Large intestine (tissue), 3 donors: ENCODE measurements at regions not wholly inside any gene's neighbourhood (a gene's known extent, or its start where the extent isn't known, plus 50 kb on each side); places are given as distances from the start of the nearest gene placed in this dataset.

Source experiments
- DNase-seq, 2 donors: peaks; one replicate each; pipeline versions ENCODE4 v3.0.0 to v3.0.0-alpha.2; 2013
- H3K27ac ChIP-seq: one replicate; pipeline ENCODE4 v1.5.1; 2013; ENCODE audit warnings: low read length
- H3K27me3 ChIP-seq: 2 replicates; pipeline ENCODE4 v1.6.1; 2013; ENCODE audit warnings: low read length; ENCODE audit not compliant: control insufficient read depth, insufficient read depth
- H3K36me3 ChIP-seq: 2 replicates; pipeline ENCODE4 v1.6.1; 2013; ENCODE audit warnings: low read length; ENCODE audit not compliant: control insufficient read depth, insufficient read depth
- H3K4me1 ChIP-seq: one replicate; pipeline ENCODE4 v1.6.1; 2013; ENCODE audit warnings: low read length; ENCODE audit not compliant: control insufficient read depth, insufficient read depth
- H3K4me3 ChIP-seq: one replicate; pipeline ENCODE4 v1.5.1; 2013; ENCODE audit warnings: low read length
- H3K9me3 ChIP-seq: one replicate; pipeline ENCODE4 v1.6.1; 2013; ENCODE audit warnings: mild to moderate bottlenecking, low read depth, low read length, moderate library complexity; ENCODE audit not compliant: control insufficient read depth
- WGBS: methylation state at CpG from one replicate; pipeline ENCODE4 v1.1.5; 2013; ENCODE audit warnings: low lambda C conversion rate; ENCODE audit not compliant: insufficient coverage; 5-methylcytosine and 5-hydroxymethylcytosine counted together

GRCh38 chr2:106667478-106668070 lies 180.4 kb downstream of the CD8B2 start:
- Histone ChIP-seq H3K27ac (no peak overlapping the region), H3K9me3 (no peaks in the 10 kb centered on the region), H3K4me3 (no peak overlapping the region), H3K36me3 (no peaks in the 10 kb centered on the region), H3K4me1 (no peaks in the 10 kb centered on the region), H3K27me3 (no peaks in the 10 kb centered on the region)
- no peak for DNase-seq
- no CpG with 5 or more reads among the region's 2 CpGs for WGBS

GRCh38 chr2:106685180-106685897 lies 198.2 kb downstream of the CD8B2 start:
- WGBS: no CpG with 5 or more reads among the region's 2 CpGs
- H3K4me3 ChIP-seq: no peak overlapping the region
- DNase-seq: no peak
- H3K9me3 ChIP-seq: peaks cover 6% of the 10 kb centered on the region
- H3K27ac ChIP-seq: no peak overlapping the region
- no peaks in the 10 kb centered on the region for H3K4me1 ChIP-seq
- no peaks in the 10 kb centered on the region for H3K36me3 ChIP-seq
- H3K27me3 ChIP-seq: no peaks in the 10 kb centered on the region

- Histone ChIP-seq H3K27me3 (no peaks in the 10 kb centered on the region), H3K27ac (no peak overlapping the region), H3K4me3 (no peak overlapping the region), H3K36me3 (no peaks in the 10 kb centered on the region), H3K4me1 (no peaks in the 10 kb centered on the region), H3K9me3 (peaks cover 6% of the 10 kb centered on the region)
- DNase-seq: no peak
- no CpG with 5 or more reads among the region's 1 CpG for WGBS
These were observed 199.2 kb downstream of the ST6GAL2 start for GRCh38 chr2:106686814-106687213.

GRCh38 chr2:106694964-106695470 lies 190.9 kb downstream of the ST6GAL2 start:
- Histone ChIP-seq H3K27me3 (no peaks in the 10 kb centered on the region), H3K27ac (no peak overlapping the region), H3K4me3 (no peak overlapping the region), H3K9me3 (no peaks in the 10 kb centered on the region), H3K36me3 (no peaks in the 10 kb centered on the region), H3K4me1 (no peaks in the 10 kb centered on the region)
- 100% methylated on average over 2 of the region's 4 CpGs for WGBS
- no peak for DNase-seq

GRCh38 chr2:106695919-106696318 lies 190.0 kb downstream of the ST6GAL2 start:
- DNase-seq: no peak
- Histone ChIP-seq H3K27ac (no peak overlapping the region), H3K4me1 (peaks cover 3% of the 10 kb centered on the region), H3K27me3 (no peaks in the 10 kb centered on the region), H3K36me3 (no peaks in the 10 kb centered on the region), H3K4me3 (no peak overlapping the region), H3K9me3 (no peaks in the 10 kb centered on the region)
- WGBS: 40% methylated on average over 1 of the region's 5 CpGs

- no peaks in the 10 kb centered on the region for H3K27me3 ChIP-seq
- H3K27ac ChIP-seq: no peak overlapping the region
- no peak for DNase-seq
- H3K36me3 ChIP-seq: no peaks in the 10 kb centered on the region
- H3K4me1 ChIP-seq: peaks cover 10% of the 10 kb centered on the region
- no peaks in the 10 kb centered on the region for H3K9me3 ChIP-seq
- H3K4me3 ChIP-seq: no peak overlapping the region
These were observed 185.4 kb downstream of the ST6GAL2 start for GRCh38 chr2:106700616-106701015.

GRCh38 chr2:106701203-106702022 lies 184.6 kb downstream of the ST6GAL2 start:
- Histone ChIP-seq H3K27me3 (no peaks in the 10 kb centered on the region), H3K4me1 (peaks cover 10% of the 10 kb centered on the region), H3K4me3 (no peak overlapping the region), H3K9me3 (no peaks in the 10 kb centered on the region), H3K36me3 (no peaks in the 10 kb centered on the region), H3K27ac (no peak overlapping the region)
- DNase-seq: peak in 1 of 2 donors; percentile 15
- WGBS: 0% methylated on average over 1 of the region's 3 CpGs

GRCh38 chr2:106703161-106703560 lies 182.8 kb downstream of the ST6GAL2 start:
- Histone ChIP-seq H3K27me3 (no peaks in the 10 kb centered on the region), H3K27ac (no peak overlapping the region), H3K4me1 (peaks cover 10% of the 10 kb centered on the region), H3K4me3 (no peak overlapping the region), H3K36me3 (no peaks in the 10 kb centered on the region), H3K9me3 (no peaks in the 10 kb centered on the region)
- no peak for DNase-seq
- 60% methylated on average over 1 of the region's 6 CpGs for WGBS

- no peak overlapping the region for H3K4me3 ChIP-seq
- no peak for DNase-seq
These were observed 181.2 kb downstream of the ST6GAL2 start for GRCh38 chr2:106704798-106705197.

GRCh38 chr2:106705877-106706276 lies 180.1 kb downstream of the ST6GAL2 start:
- no peaks in the 10 kb centered on the region for H3K36me3 ChIP-seq
- DNase-seq: no peak
- peaks cover 7% of the 10 kb centered on the region for H3K4me1 ChIP-seq
- no CpG with 5 or more reads among the region's 1 CpG for WGBS
- H3K27ac ChIP-seq: no peak overlapping the region
- H3K27me3 ChIP-seq: no peaks in the 10 kb centered on the region
- H3K9me3 ChIP-seq: no peaks in the 10 kb centered on the region
- no peak overlapping the region for H3K4me3 ChIP-seq

More at GRCh38 chr2:106704798-106705197, 181.2 kb downstream of the ST6GAL2 start:
- H3K36me3 ChIP-seq: no peaks in the 10 kb centered on the region
- H3K4me1 ChIP-seq: peaks cover 10% of the 10 kb centered on the region
- H3K27ac ChIP-seq: no peak overlapping the region
- H3K9me3 ChIP-seq: no peaks in the 10 kb centered on the region
- no peaks in the 10 kb centered on the region for H3K27me3 ChIP-seq
